Tibial nerve (tissue), 4 donors: ENCODE measurements at regions not wholly inside any gene's neighbourhood (a gene's known extent, or its start where the extent isn't known, plus 50 kb on each side); places are given as distances from the start of the nearest gene placed in this dataset.
"Not testable (repeated sequence)": the region's sequence is repeated elsewhere in the genome, so short reads cannot be mapped to it uniquely, and the experiment has no call there.

Experiments used
- DNase-seq, 2 donors: peaks; one replicate each; pipeline ENCODE4 v3.0.0-alpha.2; 2019; ENCODE audit warnings: low spot score in 2 of 2
- H3K27ac ChIP-seq, 4 donors: fragments of 200-600 bp; sonication (generic) in 3 of 4; one replicate each; pipeline ENCODE4 v1.5.1; 2017 to 2019; ENCODE audit warnings: mild to moderate bottlenecking in 1 of 4
- H3K27me3 ChIP-seq, 2 donors: fragments of 200-600 bp; sonication (generic) in 1 of 2; one replicate each; pipeline versions ENCODE4 v1.5.1 to v1.6.0; 2017 to 2019
- H3K36me3 ChIP-seq, 3 donors: fragments of 200-600 bp; sonication (generic); one replicate each; pipeline ENCODE4 v1.5.1; 2018 to 2019
- H3K4me1 ChIP-seq, 4 donors: fragments of 200-600 bp; sonication (generic) in 3 of 4; one replicate each; pipeline ENCODE4 v1.5.1; 2017 to 2019
- H3K4me3 ChIP-seq, 4 donors: fragments of 200-600 bp; sonication (generic) in 3 of 4; one replicate each; pipeline ENCODE4 v1.5.1; 2017 to 2019; ENCODE audit warnings: mild to moderate bottlenecking in 1 of 4, moderate library complexity in 1 of 4
- H3K9me3 ChIP-seq, 4 donors: fragments of 200-600 bp; sonication (generic) in 3 of 4; one replicate each; pipeline ENCODE4 v1.5.1; 2017 to 2019
- EP300 ChIP-seq, 2 donors: sonication (generic); formaldehyde crosslinking; IDR thresholded peaks; one replicate each; pipeline ENCODE4 v1.6.1; 2017; ENCODE audit warnings: antibody characterized with exemption in 2 of 2, mild to moderate bottlenecking in 1 of 2
- POLR2A ChIP-seq, 2 donors: fragments of 450-650 bp; IDR thresholded peaks; one replicate each; pipeline ENCODE4 v1.6.1; 2017; ENCODE audit warnings: antibody characterized with exemption in 2 of 2, mild to moderate bottlenecking in 2 of 2, moderate library complexity in 2 of 2
- WGBS, 2 donors: methylation state at CpG; one replicate each; pipeline ENCODE4 v1.1.5; 2018; 5-methylcytosine and 5-hydroxymethylcytosine counted together
- TF ChIP-seq, protein P1 (sequence below), 5 experiments: fragments of 200-600 bp in 3 of 5; fragments of 450-650 bp in 2 of 5; sonication (generic) in 3 of 5; IDR thresholded peaks; one replicate each; pipeline ENCODE4 v1.5.1; 2016 to 2019; ENCODE audit warnings: antibody characterized with exemption in 5 of 5, mild to moderate bottlenecking in 3 of 5, moderate library complexity in 2 of 5

DNA sequence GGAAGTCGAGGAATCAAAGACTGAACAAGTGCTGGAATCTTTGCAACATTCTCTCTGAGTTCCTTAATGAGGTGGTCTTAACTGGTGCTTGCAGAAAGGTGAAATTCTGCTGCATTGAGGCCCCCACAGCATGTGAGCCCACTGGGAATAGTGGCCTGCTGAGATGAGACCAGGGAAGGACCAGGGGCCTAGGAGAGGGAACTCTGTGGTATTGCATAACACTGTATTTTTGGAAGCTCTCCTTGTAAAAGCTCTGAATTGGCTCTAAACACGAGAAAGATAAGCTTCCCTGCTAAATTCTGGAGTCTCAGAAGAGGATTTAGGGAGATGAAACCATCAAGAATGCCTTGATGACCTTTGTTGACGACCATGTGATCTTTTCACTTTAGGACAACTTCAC lies 100.4 kb upstream of the TSC22D1 start:
- Histone ChIP-seq H3K4me3 (no peak overlapping the region), H3K27ac (no peak overlapping the region), H3K9me3 (no peaks in the 10 kb centered on the region), H3K4me1 (no peaks in the 10 kb centered on the region), H3K27me3 (no peaks in the 10 kb centered on the region), H3K36me3 (no peaks in the 10 kb centered on the region)
- TF ChIP-seq EP300 (IDR thresholded peaks at IDR 0.05) (no peak), POLR2A (IDR thresholded peaks at IDR 0.05) (no peak)
- TF ChIP-seq, protein P1, sequence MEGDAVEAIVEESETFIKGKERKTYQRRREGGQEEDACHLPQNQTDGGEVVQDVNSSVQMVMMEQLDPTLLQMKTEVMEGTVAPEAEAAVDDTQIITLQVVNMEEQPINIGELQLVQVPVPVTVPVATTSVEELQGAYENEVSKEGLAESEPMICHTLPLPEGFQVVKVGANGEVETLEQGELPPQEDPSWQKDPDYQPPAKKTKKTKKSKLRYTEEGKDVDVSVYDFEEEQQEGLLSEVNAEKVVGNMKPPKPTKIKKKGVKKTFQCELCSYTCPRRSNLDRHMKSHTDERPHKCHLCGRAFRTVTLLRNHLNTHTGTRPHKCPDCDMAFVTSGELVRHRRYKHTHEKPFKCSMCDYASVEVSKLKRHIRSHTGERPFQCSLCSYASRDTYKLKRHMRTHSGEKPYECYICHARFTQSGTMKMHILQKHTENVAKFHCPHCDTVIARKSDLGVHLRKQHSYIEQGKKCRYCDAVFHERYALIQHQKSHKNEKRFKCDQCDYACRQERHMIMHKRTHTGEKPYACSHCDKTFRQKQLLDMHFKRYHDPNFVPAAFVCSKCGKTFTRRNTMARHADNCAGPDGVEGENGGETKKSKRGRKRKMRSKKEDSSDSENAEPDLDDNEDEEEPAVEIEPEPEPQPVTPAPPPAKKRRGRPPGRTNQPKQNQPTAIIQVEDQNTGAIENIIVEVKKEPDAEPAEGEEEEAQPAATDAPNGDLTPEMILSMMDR (IDR thresholded peaks at IDR 0.05): no peak
- 63 to 73% methylated on average over 3 of the region's 3 CpGs for WGBS, 2 donors
- DNase-seq: no peak

DNA sequence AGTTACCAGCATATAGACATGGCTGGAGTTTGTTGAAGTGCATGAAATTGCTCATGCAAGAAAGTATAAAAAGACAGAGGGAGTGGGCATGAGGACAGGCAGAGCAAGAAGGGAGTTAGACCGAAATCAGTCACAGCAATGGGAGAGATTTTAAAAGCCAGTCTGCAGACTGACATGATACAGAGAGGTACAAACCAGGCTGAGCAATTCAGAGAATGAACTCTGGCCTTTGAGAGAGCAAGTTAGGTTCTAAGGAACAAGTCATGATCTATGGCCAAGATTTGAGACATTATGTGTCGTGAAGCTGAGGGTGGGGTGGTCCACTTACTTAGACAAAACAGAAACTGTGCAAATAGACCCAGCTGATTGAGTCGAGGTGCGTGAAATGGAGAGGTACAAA lies 93.4 kb upstream of the TSC22D1 start:
- Histone ChIP-seq H3K36me3 (no peaks in the 10 kb centered on the region), H3K27ac (no peak overlapping the region), H3K4me1 (peaks cover 0 to 15% (median 0%) of the 10 kb centered on the region in 4 donors), H3K27me3 (no peaks in the 10 kb centered on the region), H3K9me3 (no peaks in the 10 kb centered on the region), H3K4me3 (no peak overlapping the region)
- DNase-seq: no peak
- 95 to 97% methylated on average over 4 of the region's 4 CpGs for WGBS, 2 donors
- TF ChIP-seq, protein P1 (IDR thresholded peaks at IDR 0.05): no peak
- TF ChIP-seq POLR2A (IDR thresholded peaks at IDR 0.05) (no peak), EP300 (IDR thresholded peaks at IDR 0.05) (no peak)

DNA sequence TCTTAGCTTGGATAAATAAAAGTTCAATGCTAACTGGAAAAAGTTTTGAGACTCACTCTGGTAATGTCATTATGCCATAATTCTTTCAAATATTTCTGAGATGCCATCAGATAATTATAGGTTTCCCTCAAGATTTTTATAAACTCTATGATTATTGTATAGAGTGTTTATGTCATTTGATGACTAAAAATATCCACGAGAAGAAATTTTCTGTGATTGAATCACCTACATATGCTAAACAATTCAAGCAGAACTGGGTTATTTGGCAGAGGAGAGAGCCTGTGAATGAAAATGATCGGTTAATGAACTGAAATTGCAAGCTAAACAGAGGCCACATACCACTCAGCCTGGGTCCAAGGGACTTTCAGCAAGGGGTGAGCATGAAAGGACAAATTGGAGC lies 92.6 kb upstream of the TSC22D1 start:
- H3K27ac ChIP-seq: no peak overlapping the region
- no peaks in the 10 kb centered on the region for H3K27me3 ChIP-seq
- no peak overlapping the region for H3K4me3 ChIP-seq
- WGBS, 2 donors: 40 to 45% methylated on average over 2 of the region's 2 CpGs
- TF ChIP-seq POLR2A (IDR thresholded peaks at IDR 0.05) (no peak), EP300 (IDR thresholded peaks at IDR 0.05) (no peak)
- TF ChIP-seq, protein P1 (IDR thresholded peaks at IDR 0.05): no peak
- H3K4me1 ChIP-seq: peaks cover 0 to 15% (median 0%) of the 10 kb centered on the region in 4 donors
- no peaks in the 10 kb centered on the region for H3K9me3 ChIP-seq
- no peak for DNase-seq
- no peaks in the 10 kb centered on the region for H3K36me3 ChIP-seq

DNA sequence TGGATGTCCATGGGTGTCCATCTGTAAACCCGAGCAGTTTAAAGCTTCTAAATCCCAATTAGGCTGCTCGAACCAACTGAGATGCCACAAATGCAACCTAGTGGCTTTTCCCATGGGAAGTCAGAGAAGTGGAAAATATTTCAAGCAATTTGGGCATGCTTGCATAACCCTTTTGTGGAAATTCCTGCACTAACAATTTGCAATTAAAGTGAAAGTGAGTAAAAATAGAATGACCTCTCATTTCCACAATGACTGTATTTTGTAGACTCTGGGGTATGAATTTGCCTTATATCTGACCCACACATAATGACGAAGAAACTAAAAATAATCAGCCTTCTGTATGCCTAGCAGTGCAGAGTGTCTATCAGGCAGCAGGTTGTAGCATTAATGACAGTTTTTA lies 91.8 kb upstream of the TSC22D1 start:
- H3K27me3 ChIP-seq: no peaks in the 10 kb centered on the region
- no peak overlapping the region for H3K27ac ChIP-seq
- TF ChIP-seq EP300 (IDR thresholded peaks at IDR 0.05): no peak
- TF ChIP-seq, protein P1 (IDR thresholded peaks at IDR 0.05): no peak
- no peak for TF ChIP-seq POLR2A (IDR thresholded peaks at IDR 0.05)
- DNase-seq: no peak
- no peaks in the 10 kb centered on the region for H3K9me3 ChIP-seq
- peaks cover 0 to 15% (median 0%) of the 10 kb centered on the region in 4 donors for H3K4me1 ChIP-seq
- H3K36me3 ChIP-seq: no peaks in the 10 kb centered on the region
- 13 to 14% methylated on average over 3 of the region's 3 CpGs for WGBS, 2 donors
- no peak overlapping the region for H3K4me3 ChIP-seq

DNA sequence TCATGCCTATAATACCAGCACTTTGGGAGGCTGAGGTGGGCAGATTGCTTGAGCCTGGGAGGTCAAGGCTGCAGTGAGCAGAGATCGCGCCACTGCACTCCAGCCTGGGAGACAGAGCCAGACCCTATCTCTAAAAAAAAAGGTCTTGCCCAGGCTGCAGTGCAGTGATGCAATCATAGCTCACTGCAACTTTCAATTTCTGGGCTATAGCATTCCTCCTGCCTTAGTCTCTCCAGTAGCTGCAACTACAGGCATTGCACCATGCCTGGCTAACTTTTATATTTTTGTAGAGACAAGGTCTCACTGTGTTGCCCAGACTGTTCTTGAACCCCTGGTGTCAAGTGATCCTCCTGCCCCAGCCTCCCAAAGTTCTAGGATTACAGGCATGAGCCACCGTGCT lies 90.4 kb upstream of the TSC22D1 start:
- not testable (repeated sequence) for H3K36me3 ChIP-seq, H3K27me3 ChIP-seq, H3K27ac ChIP-seq, H3K4me3 ChIP-seq, H3K9me3 ChIP-seq, DNase-seq
- H3K4me1 ChIP-seq: peaks cover 0 to 15% (median 0%) of the 10 kb centered on the region in 4 donors
- WGBS, 2 donors: 91 to 97% methylated on average over 3 of the region's 3 CpGs

DNA sequence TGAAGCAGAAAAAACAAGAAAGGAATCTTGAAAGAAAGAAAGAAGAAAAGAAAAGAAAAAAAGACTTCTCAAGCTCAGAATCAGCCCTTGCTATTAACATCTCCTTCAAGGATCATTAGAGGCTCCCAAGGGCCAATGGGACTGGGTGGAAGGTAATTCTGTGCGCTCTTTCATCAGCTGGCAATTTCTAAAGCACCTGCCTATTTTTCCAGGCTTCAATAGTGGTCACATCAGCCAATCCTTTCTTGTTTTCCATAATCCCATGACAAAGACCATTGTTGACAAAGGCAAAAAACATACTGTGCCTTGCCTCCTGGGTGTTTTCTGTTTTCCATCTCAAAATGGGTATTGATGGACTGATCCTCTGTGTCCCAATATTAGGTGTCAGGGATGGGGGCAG lies 88.2 kb upstream of the TSC22D1 start:
- Histone ChIP-seq H3K27ac (no peak overlapping the region), H3K4me1 (peaks cover 0 to 15% (median 0%) of the 10 kb centered on the region in 4 donors), H3K36me3 (no peaks in the 10 kb centered on the region), H3K4me3 (no peak overlapping the region), H3K9me3 (no peaks in the 10 kb centered on the region), H3K27me3 (no peaks in the 10 kb centered on the region)
- 93 to 94% methylated on average over 1 of the region's 1 CpG for WGBS, 2 donors
- TF ChIP-seq EP300 (IDR thresholded peaks at IDR 0.05) (no peak), POLR2A (IDR thresholded peaks at IDR 0.05) (no peak)
- TF ChIP-seq, protein P1 (IDR thresholded peaks at IDR 0.05): no peak
- no peak for DNase-seq
